GM19395 (cell line): ENCODE measurements at regions not wholly inside any gene's neighbourhood (a gene's known extent, or its start where the extent isn't known, plus 50 kb on each side); places are given as distances from the start of the nearest gene placed in this dataset.

ENCODE experiments used
- ATAC-seq: cut with Tn5 transposase; IDR thresholded peaks from one replicate; pipeline ENCODE4 v1.9.1; 2021; ENCODE audit warnings: mild to moderate bottlenecking, moderate library complexity; ENCODE audit not compliant: unreplicated experiment

- ATAC-seq = no peak
These were observed 54.1 kb downstream of the IRF2BPL start for GRCh38 chr14:76974365-76974764.

DNA sequence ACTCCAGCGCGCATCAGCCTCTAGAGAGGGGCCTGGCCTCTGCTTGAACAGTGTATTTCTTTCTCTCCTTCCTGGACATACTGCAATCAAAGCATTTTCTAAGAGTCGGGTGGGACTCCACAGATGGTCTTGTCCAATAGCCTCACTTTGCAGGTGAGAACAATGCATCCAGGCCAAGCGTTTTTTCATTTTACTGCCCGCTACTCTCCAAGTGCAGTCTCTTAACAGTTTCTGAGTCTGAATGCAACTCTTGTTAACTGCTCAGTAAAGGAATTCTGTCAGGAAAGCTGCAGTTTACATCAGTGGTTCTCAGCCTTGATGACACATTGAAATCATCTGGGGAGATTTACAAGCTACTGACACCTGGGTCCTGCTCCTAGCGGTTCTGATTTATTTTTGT is 57.0 kb downstream of the IRF2BPL start:
- ATAC-seq = no peak

DNA sequence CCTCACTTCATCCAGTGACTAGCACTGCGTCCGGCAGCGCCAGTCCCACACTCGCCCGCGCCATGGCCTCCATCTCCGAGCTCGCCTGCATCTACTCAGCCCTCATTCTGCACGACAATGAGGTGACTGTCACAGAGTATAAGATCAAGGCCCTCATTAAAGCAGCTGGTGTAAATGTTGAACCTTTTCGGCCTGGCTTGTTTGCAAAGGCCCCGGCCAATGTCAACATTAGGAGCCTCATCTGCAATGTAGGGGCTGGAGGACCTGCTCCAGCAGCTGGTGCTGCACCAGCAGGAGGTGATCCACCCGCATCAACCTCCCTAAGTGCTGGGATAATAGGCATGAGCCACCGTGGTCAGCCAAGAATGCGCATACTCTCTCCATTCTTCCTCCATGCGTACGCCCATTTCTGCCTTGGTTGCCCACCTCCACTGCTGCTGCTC is 59.9 kb downstream of the IRF2BPL start:
- ATAC-seq = no peak

GRCh38 chr14:76967788-76968187 is 60.7 kb downstream of the IRF2BPL start:
- ATAC-seq = no peak

DNA sequence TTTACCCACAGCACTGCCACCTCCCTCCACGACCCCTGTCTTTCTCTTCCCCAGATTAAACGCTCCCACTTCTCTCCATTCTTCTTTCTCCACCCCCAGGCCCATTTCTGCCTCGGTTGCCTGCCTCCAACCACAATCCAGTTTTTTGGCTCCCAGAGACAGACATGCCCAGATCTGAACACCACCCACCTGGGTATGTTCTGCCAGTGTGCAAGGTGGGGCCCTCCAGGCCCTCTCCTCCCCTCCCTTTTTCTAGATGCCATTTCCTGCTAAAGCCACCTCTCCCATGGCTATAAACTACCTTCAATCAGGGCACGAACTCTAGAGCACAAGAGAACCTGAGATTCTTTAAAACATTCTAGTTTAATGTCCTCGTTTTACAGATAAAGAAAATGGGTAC is 63.3 kb downstream of the IRF2BPL start:
- ATAC-seq = no peak

- no peak for ATAC-seq
These were observed 63.8 kb downstream of the IRF2BPL start for GRCh38 chr14:76964695-76965094.

DNA sequence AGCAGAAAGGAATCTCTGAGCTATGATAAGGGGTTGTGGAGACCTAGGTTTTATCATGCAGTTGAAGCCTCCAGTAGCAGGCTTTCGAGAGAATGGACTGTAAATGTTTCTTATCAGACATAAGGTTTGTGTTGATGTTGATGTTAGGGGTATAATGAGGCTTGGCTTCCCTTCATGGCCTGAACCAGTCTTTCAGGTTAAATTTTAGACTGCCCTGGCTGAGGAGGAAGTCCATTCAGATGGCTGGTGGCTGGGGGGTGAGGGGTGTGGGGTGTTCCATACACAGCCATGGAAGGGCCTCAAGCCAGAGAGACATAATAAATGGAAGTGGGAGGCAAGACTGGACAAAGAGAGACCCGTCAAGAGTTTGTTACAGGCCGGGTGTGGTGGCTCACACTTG is 65.1 kb downstream of the IRF2BPL start:
- ATAC-seq = no peak

DNA sequence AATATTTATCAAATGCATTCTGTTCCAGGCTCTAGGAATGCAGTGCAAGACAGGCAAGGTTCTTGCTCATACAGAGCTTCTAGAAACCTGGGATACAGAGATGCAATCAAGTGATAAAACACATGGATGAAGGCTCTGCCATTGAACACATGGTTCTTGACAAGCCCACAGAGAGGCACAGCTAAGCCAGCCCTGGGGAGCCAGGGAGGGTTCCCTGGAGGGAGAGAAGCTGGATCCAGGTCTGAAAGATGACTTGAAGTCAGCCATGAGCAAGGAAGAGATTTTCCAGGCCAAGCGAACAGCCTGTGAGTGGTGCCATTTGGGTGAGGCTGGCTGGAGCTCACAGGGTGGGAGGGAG is 66.2 kb downstream of the IRF2BPL start:
- no peak for ATAC-seq

- peak; percentile 84 for ATAC-seq
These were observed 66.7 kb downstream of the IRF2BPL start for GRCh38 chr14:76961631-76962302.

DNA sequence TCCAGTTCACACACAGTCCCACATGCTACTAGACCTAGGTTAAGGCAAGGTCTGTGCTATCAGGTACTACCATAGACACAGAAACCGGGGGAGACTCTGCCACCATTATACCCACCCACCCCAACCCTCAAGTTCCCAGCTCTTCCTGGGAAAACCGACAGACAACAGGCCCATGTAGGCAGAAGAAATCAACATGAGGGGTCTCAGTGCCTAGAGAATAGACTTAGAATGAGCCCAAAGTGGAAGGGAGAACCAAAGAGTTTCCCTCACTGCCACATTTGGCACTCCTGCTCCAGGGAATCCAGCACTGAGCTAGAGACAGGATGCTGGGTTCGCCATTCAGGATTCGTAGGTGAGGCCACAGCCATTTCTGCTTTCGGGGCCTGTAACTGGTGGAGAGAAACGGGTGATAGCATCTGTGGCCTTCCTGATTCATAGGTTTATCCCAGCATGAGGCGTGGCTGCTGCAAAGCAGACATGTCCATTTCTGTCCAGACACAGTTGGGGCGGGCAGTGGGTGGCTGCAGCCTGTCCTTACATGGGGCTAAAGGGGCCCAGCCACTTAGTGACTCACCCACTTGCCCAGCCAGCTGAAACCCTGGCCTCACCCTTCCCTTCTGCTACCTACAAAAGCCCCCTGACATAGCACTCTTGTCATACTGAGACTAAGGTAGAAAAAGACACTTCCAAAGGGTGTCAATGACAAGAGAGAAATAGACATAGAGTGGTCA is 69.4 kb downstream of the IRF2BPL start:
- peak; percentile 28 for ATAC-seq

DNA sequence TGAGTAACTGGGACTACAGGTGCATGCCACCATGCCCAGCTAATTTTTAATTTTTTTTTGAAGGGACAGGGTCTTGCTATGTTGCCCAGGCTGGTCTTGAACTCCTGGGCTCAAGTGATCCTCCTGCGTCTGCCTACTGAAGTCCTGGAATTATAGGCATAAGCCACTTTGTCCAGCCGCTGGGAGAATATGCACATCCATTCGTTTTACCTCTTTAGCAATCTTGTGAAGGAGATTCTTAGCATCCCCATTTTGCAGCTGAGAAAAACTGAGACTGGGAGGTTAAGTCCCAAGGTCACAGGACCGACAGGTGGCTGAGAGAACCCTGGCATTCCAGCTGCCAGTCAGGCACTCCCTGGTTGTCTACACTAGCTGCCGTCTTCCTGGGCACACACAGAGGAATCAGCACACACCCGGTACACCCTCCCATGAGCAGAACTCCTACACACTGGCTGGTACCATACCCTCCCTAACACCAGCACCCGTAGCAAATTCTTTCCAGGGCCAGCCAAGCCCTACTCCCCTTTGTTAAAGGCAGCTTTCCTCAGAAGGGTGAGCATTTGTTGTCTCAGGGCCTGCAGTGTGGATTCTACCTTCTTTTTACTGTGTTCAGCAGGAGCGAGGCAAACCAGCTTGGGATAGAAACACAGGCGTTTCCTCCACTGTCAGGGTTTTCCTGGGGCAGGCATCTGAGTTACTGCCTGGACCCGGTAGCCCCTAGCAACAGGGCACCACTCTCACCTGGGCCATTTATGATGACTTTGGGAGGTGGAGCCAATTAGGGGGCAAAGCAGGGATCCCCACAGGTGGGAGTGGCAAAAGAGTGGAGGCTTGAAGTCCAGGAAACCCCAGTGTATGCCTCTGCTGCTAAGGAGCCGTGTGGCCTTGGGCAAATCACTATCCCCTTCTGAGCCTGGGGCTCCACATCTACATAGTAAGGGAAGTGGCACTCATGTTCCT is 70.2 kb downstream of the IRF2BPL start:
- ATAC-seq = no peak

GRCh38 chr14:76957224-76957891 is 71.2 kb downstream of the IRF2BPL start:
- ATAC-seq = no peak

DNA sequence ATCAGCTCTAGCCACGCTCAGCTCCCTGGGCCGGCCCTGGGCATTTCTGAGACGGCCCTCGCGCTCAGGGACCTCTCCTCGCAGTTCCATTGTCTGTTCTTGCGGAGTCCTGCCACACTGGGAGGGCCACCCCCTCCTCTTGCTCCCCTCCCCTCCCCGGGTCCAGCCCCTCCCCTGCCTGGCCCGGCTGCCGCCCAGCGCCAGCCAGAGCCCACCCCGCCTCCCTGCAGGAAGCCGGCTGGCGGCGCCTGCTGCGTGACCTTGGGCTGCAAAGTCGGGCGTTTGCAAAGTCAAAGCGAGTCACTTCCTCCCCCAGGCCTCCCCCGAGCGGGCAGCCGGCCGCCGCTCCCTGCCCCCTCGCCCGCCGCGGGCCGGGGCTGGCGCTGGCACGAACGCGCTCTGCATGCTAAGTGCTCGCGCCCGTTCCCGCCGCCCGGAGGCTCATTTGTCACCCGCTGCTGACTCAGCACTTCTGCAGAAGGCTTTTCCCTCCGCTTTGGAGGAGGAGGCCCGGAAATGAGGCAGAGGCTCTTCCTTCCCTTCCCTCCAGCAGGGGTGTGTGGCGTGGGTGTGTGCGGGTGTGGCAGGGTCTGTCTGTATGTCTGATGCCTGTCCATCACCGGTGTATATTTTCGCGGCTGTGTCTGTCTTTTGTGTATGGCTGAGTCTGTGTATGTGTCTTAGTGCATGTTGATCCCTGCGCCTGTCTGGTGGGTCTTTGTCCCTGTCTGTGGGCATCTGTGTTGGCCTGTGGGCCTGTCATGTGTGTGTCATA is 72.0 kb downstream of the IRF2BPL start:
- peak; percentile 35 for ATAC-seq

GRCh38 chr14:76955575-76956315 is 72.8 kb downstream of the IRF2BPL start:
- ATAC-seq = peak; percentile 42

GRCh38 chr14:76954394-76955190 is 73.9 kb downstream of the IRF2BPL start:
- ATAC-seq = no peak

GRCh38 chr14:76953311-76953945 is 75.1 kb downstream of the IRF2BPL start:
- no peak for ATAC-seq

GRCh38 chr14:76951166-76951565 is 77.3 kb downstream of the IRF2BPL start:
- ATAC-seq = no peak
